HUES6 (cell line): ENCODE measurements at regions not wholly inside any gene's neighbourhood (a gene's known extent, or its start where the extent isn't known, plus 50 kb on each side); places are given as distances from the start of the nearest gene placed in this dataset.

Source experiments
- H3K27ac ChIP-seq: 2 replicates; pipeline ENCODE4 v1.7.0; 2013; ENCODE audit warnings: low read depth, mild to moderate bottlenecking, low read length, inconsistent platforms
- H3K27me3 ChIP-seq: 2 replicates; pipeline ENCODE4 v1.6.1; 2013; ENCODE audit warnings: low read length; ENCODE audit not compliant: control insufficient read depth, insufficient read depth
- H3K36me3 ChIP-seq: 2 replicates; pipeline ENCODE4 v1.6.1; 2013; ENCODE audit warnings: low read length; ENCODE audit not compliant: control insufficient read depth, insufficient read depth
- H3K4me1 ChIP-seq: 2 replicates; pipeline ENCODE4 v1.6.1; 2013; ENCODE audit warnings: low read length; ENCODE audit not compliant: control insufficient read depth, insufficient read depth
- H3K4me3 ChIP-seq: 2 replicates; pipeline ENCODE4 v1.5.1; 2013; ENCODE audit warnings: low read depth, low read length
- H3K9ac ChIP-seq: one replicate; pipeline ENCODE4 v1.6.1; 2013; ENCODE audit warnings: mild to moderate bottlenecking, low read length
- H3K9me3 ChIP-seq: 2 replicates; pipeline ENCODE4 v1.6.1; 2013; ENCODE audit warnings: low read depth, low read length; ENCODE audit not compliant: control insufficient read depth, insufficient read depth

DNA sequence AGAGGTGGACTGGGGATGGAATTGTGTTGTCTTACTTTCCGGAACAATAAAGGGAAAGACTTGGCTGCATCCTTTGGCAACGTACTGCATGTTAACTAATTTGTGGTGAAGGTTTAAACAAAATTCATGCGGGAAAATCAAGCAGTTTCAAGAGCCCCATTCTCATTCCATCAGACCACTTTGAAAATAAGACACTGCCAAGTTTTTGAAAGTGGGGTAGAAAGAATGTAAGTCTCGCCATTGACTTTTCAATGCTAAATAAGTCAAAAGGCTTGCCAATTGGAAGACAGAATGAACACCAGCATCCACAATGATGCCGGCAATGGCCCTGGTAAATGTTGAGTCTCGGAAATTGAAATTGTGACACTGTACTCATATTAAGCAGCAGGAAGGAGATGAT is 322.0 kb downstream of the RND3 start:
- no peaks in the 10 kb centered on the region for H3K4me1 ChIP-seq
- H3K27me3 ChIP-seq: no peaks in the 10 kb centered on the region
- H3K9me3 ChIP-seq: no peaks in the 10 kb centered on the region
- H3K9ac ChIP-seq: no peak overlapping the region
- H3K27ac ChIP-seq: no peak overlapping the region
- no peak overlapping the region for H3K4me3 ChIP-seq
- no peaks in the 10 kb centered on the region for H3K36me3 ChIP-seq

DNA sequence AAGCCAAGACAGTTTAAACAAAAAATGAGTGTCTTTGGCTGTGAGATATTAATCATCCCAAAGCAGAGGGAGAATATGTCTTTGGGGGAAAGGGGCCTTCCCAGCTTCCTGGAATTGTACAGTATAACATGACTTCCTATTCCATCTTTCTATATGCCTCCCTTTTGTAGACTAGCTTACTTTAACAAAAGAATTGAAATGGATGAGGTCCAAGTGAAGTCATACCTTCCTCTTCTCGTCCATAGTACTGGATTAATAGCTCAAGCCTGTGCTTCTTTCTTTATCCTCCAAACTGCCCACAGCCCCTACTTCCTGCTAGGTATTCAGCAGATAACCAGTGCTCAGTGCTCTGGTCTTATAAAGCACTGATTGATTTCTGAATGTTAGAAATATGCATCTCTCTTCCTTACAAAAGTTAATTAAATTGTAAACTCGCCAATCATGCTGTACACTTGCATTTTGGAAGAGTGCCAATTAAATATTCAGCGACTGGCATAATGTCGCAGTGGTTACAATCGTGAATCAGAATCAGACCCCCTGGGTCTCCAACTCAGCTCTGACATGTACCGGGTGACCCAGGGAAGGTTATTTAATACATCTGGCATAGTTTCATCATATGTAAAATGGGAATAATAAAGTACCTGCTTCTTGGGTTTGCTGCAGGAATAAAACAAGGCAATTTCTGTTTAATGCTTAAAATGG is 325.1 kb downstream of the RND3 start:
- no peak overlapping the region for H3K9ac ChIP-seq
- H3K4me3 ChIP-seq: no peak overlapping the region
- no peak overlapping the region for H3K27ac ChIP-seq
- H3K36me3 ChIP-seq: no peaks in the 10 kb centered on the region
- no peaks in the 10 kb centered on the region for H3K4me1 ChIP-seq
- H3K27me3 ChIP-seq: no peaks in the 10 kb centered on the region
- no peaks in the 10 kb centered on the region for H3K9me3 ChIP-seq

GRCh38 chr2:150160058-150160457 is 327.4 kb downstream of the RND3 start:
- no peaks in the 10 kb centered on the region for H3K9me3 ChIP-seq
- H3K27ac ChIP-seq: no peak overlapping the region
- no peaks in the 10 kb centered on the region for H3K27me3 ChIP-seq
- H3K36me3 ChIP-seq: no peaks in the 10 kb centered on the region
- H3K9ac ChIP-seq: no peak overlapping the region
- H3K4me3 ChIP-seq: no peak overlapping the region
- no peaks in the 10 kb centered on the region for H3K4me1 ChIP-seq

DNA sequence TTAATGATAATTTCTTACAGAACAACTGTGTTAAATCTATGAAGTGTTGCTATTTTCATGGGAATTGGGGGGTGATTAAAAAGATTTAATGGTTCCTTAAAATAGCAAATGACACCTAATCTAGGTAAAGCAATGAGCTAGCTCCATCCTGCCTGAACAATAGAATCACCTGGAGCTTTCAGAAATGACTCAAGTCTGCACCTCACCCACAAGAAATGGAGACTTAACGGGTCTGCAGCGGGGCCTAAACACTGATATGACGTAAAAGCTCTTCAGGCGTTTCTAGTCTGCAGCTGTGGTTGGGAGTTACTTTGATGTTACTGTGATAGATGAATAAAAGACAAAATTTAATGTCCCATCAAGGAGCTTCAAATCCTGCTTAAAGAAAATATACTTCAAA is 328.2 kb downstream of the RND3 start:
- Histone ChIP-seq H3K9me3 (no peaks in the 10 kb centered on the region), H3K4me3 (no peak overlapping the region), H3K27ac (no peak overlapping the region), H3K9ac (no peak overlapping the region), H3K36me3 (no peaks in the 10 kb centered on the region), H3K27me3 (no peaks in the 10 kb centered on the region), H3K4me1 (no peaks in the 10 kb centered on the region)

GRCh38 chr2:150156876-150157275 is 330.6 kb downstream of the RND3 start:
- Histone ChIP-seq H3K36me3 (no peaks in the 10 kb centered on the region), H3K4me1 (no peaks in the 10 kb centered on the region), H3K4me3 (no peak overlapping the region), H3K27ac (no peak overlapping the region), H3K9ac (no peak overlapping the region), H3K27me3 (no peaks in the 10 kb centered on the region), H3K9me3 (no peaks in the 10 kb centered on the region)

DNA sequence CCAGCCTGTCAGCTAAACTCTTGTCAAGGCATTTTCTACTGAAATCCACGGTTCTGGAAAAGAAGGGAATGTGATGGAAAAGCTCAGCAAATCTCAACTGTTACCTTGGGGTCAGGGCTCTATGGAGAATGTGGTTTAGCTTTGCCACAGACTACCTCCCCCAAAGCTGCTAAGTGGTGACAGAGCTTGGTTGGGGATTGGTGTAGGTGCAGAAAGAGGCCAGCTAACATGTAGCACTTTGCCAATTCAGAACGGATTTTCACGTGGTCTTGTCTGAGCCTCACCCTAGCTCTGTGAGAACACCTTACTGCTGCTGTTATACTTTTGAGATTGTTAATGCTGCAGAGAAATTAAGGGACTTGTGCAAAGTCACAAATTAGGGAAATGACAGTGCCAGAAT is 331.1 kb downstream of the RND3 start:
- no peaks in the 10 kb centered on the region for H3K36me3 ChIP-seq
- H3K9ac ChIP-seq: no peak overlapping the region
- no peaks in the 10 kb centered on the region for H3K27me3 ChIP-seq
- H3K4me3 ChIP-seq: no peak overlapping the region
- no peaks in the 10 kb centered on the region for H3K9me3 ChIP-seq
- H3K4me1 ChIP-seq: no peaks in the 10 kb centered on the region
- no peak overlapping the region for H3K27ac ChIP-seq

DNA sequence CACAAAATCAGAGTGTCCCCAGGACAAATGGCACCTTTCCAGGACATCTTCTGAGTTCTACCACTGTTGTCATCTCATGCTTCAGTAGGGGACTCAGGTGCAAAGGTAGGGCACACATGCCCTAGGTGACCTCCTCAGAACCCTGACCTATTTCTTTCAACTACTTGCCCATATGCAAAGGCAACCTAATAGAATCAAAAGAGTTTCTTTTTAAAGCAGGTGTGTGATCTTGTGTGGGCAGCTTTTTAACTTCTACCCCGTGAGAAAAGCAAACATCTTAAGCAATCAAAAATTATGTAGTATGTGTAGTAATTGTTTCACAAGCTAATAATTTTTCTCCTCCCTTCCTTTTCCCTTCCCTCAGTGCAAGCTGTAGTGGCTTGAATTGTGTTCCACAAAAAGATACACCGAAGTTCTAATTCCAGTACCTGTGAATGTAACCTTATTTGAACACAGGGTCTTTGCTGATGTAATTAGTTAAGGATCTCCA is 333.1 kb downstream of the RND3 start:
- Histone ChIP-seq H3K9ac (no peak overlapping the region), H3K4me3 (no peak overlapping the region), H3K27me3 (no peaks in the 10 kb centered on the region), H3K36me3 (no peaks in the 10 kb centered on the region), H3K9me3 (no peaks in the 10 kb centered on the region), H3K27ac (no peak overlapping the region), H3K4me1 (no peaks in the 10 kb centered on the region)

GRCh38 chr2:150153646-150154307 is 333.7 kb downstream of the RND3 start:
- no peak overlapping the region for H3K9ac ChIP-seq
- H3K9me3 ChIP-seq: no peaks in the 10 kb centered on the region
- H3K27ac ChIP-seq: no peak overlapping the region
- no peaks in the 10 kb centered on the region for H3K27me3 ChIP-seq
- H3K4me1 ChIP-seq: no peaks in the 10 kb centered on the region
- H3K4me3 ChIP-seq: no peak overlapping the region
- H3K36me3 ChIP-seq: no peaks in the 10 kb centered on the region

DNA sequence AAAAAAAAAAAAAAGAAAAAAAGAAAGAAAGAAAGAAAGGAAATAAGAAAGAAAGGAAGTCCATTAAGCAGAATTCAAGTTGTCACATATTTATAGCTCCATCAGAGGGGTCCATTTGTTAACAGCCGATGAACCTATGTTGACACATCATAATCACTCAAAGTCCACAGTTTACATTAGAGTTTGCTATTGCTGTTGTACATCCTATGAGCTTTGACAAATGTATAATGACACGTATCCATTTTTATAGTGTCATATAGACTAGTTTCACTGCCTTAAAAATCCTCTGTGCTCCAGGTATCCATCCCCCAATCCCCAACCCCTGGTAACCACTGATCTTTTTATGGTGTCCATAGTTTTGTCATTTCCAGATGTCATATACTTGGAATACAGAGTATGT is 335.2 kb downstream of the RND3 start:
- H3K9me3 ChIP-seq: peaks cover 7% of the 10 kb centered on the region; the same call in 1 of the 2 replicates
- H3K9ac ChIP-seq: no peak overlapping the region
- no peak overlapping the region for H3K27ac ChIP-seq
- no peaks in the 10 kb centered on the region for H3K36me3 ChIP-seq
- H3K4me3 ChIP-seq: no peak overlapping the region
- H3K4me1 ChIP-seq: no peaks in the 10 kb centered on the region
- no peaks in the 10 kb centered on the region for H3K27me3 ChIP-seq

DNA sequence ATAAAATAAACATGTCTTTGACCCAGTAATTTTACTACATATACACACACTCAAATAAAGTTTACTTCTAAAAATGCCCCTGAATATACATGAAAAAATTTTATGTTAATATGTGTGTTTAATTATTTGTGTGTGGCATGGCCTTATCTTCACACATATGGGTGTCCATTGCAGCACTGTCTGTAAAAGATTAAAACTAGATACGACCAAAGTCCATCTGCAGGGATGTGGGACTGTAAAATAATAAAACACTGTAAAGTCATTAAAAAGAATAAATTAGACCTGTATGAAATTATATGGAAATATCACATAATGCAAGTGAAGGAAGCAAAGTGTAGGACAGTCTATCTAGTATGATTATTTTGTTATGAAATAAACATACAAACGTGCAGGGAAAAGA is 337.3 kb downstream of the RND3 start:
- H3K4me3 ChIP-seq: no peak overlapping the region
- H3K36me3 ChIP-seq: no peaks in the 10 kb centered on the region
- peaks cover 26% of the 10 kb centered on the region for H3K9me3 ChIP-seq
- H3K27me3 ChIP-seq: no peaks in the 10 kb centered on the region
- H3K9ac ChIP-seq: no peak overlapping the region
- no peak overlapping the region for H3K27ac ChIP-seq
- H3K4me1 ChIP-seq: no peaks in the 10 kb centered on the region

DNA sequence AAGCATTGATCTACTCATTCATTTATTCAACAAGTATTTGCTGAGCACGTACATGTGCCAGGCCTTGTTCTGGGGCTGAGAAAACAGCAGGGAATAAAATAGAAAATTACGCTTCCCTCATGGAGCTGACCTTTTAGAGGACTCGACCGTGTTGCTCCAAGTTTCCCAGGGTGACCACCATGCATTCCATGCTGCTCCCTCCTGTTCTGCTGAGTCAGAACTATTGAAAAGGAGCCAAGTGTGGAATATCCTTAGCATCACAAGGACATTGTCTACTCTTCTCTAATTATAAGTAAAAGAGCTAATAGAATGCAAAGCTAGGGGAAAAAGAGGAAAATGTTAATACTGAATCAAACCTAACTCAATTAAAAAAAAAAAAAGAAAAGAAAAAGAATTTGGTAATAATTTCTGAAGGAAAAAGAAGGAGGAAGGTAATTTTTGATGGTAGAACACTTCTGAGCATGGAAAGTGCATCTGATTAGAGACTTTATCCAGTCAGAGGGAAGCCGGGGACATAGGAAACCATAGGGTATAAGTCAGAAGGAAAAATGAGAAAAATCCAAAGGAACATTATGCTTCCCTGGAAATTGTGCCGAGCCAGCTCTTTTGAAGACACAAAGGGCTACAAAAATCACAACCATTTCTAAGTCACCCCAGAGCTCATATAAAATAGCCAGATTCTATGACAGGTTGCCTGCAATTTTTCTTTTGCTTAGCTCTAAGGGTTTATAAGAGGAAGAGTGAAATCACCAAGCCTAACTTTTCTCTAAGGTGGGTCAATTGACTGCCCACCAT is 339.4 kb downstream of the RND3 start:
- peaks cover 26% of the 10 kb centered on the region for H3K9me3 ChIP-seq
- H3K4me1 ChIP-seq: no peaks in the 10 kb centered on the region
- no peak overlapping the region for H3K9ac ChIP-seq
- H3K4me3 ChIP-seq: no peak overlapping the region
- H3K27ac ChIP-seq: no peak overlapping the region
- H3K27me3 ChIP-seq: no peaks in the 10 kb centered on the region
- no peaks in the 10 kb centered on the region for H3K36me3 ChIP-seq
